H9 (cell line): ENCODE measurements at regions not wholly inside any gene's neighbourhood (a gene's known extent, or its start where the extent isn't known, plus 50 kb on each side); places are given as distances from the start of the nearest gene placed in this dataset.

Experiments used
- DNase-seq: peaks from one replicate; pipeline ENCODE4 v3.0.0-alpha.2; 2017
- H2AFZ ChIP-seq: one replicate; pipeline ENCODE4 v1.6.1; 2013; ENCODE audit warnings: mild to moderate bottlenecking, low read length, control low read depth, moderate library complexity
- H2AK5ac ChIP-seq: 2 replicates; pipeline ENCODE4 v1.6.1; 2013; ENCODE audit warnings: low read length, control low read depth, mixed read lengths; ENCODE audit not compliant: insufficient read length
- H2BK120ac ChIP-seq: one replicate; pipeline ENCODE4 v1.6.1; 2013; ENCODE audit warnings: low read depth, mild to moderate bottlenecking, low read length, control low read depth, inconsistent platforms; ENCODE audit not compliant: poor library complexity, severe bottlenecking
- H2BK12ac ChIP-seq: 2 replicates; pipeline ENCODE4 v1.6.1; 2013; ENCODE audit warnings: low read length, control low read depth, mixed read lengths, low read depth; ENCODE audit not compliant: insufficient read length
- H2BK15ac ChIP-seq: 2 replicates; pipeline ENCODE4 v1.6.1; 2013; ENCODE audit warnings: low read depth, low read length, control low read depth
- H2BK20ac ChIP-seq: one replicate; pipeline ENCODE4 v1.6.1; 2013; ENCODE audit warnings: low read depth, mild to moderate bottlenecking, low read length, control low read depth, inconsistent platforms; ENCODE audit not compliant: poor library complexity, severe bottlenecking
- H2BK5ac ChIP-seq: 2 replicates; pipeline ENCODE4 v1.6.1; 2013; ENCODE audit warnings: low read length, control low read depth, mixed read lengths; ENCODE audit not compliant: insufficient read length
- H3K14ac ChIP-seq: 2 replicates; pipeline ENCODE4 v1.6.1; 2013; ENCODE audit warnings: low read length, control low read depth; ENCODE audit not compliant: insufficient read depth
- H3K18ac ChIP-seq: 2 replicates; pipeline ENCODE4 v1.6.1; 2013; ENCODE audit warnings: low read depth, mild to moderate bottlenecking, mixed read lengths, low read length, control low read depth; ENCODE audit not compliant: insufficient read length
- H3K23ac ChIP-seq: 2 replicates; pipeline ENCODE4 v1.6.1; 2013; ENCODE audit warnings: low read length, control low read depth, mixed read lengths, low read depth; ENCODE audit not compliant: insufficient read length
- H3K23me2 ChIP-seq: 2 replicates; pipeline ENCODE4 v1.6.1; 2013; ENCODE audit warnings: low read depth, mild to moderate bottlenecking, mixed read lengths, low read length, control low read depth; ENCODE audit not compliant: insufficient read length, poor library complexity, severe bottlenecking
- H3K27ac ChIP-seq: 2 replicates; pipeline ENCODE4 v1.5.1; 2013; ENCODE audit warnings: low read length, control low read depth, mixed read lengths, low read depth; ENCODE audit not compliant: insufficient read length
- H3K27me3 ChIP-seq: 2 replicates; pipeline ENCODE4 v1.6.1; 2013; ENCODE audit warnings: low read length, control low read depth, inconsistent platforms; ENCODE audit not compliant: insufficient read depth
- H3K4ac ChIP-seq: 2 replicates; pipeline ENCODE4 v1.6.1; 2013; ENCODE audit warnings: low read depth, mild to moderate bottlenecking, control low read depth, inconsistent platforms, low read length, moderate library complexity
- H3K4me1 ChIP-seq: 2 replicates; pipeline ENCODE4 v1.6.1; 2013; ENCODE audit warnings: low read length, control low read depth, inconsistent platforms; ENCODE audit not compliant: insufficient read depth
- H3K4me2 ChIP-seq: 2 replicates; pipeline ENCODE4 v1.6.1; 2013; ENCODE audit warnings: low read length, control low read depth, mixed read lengths; ENCODE audit not compliant: insufficient read length, insufficient read depth
- H3K56ac ChIP-seq: 2 replicates; pipeline ENCODE4 v1.6.1; 2013; ENCODE audit warnings: low read depth, mild to moderate bottlenecking, mixed read lengths, low read length, control low read depth; ENCODE audit not compliant: insufficient read length
- H3K79me1 ChIP-seq: 2 replicates; pipeline ENCODE4 v1.6.1; 2013; ENCODE audit warnings: low read depth, mild to moderate bottlenecking, moderate library complexity, low read length, control low read depth, inconsistent platforms; ENCODE audit not compliant: insufficient read depth, poor library complexity, severe bottlenecking
- H3K79me2 ChIP-seq: 2 replicates; pipeline ENCODE4 v1.6.1; 2013; ENCODE audit warnings: low read length, control low read depth, inconsistent platforms; ENCODE audit not compliant: insufficient read depth
- H3K9ac ChIP-seq: 2 replicates; pipeline ENCODE4 v1.6.1; 2013; ENCODE audit warnings: low read length, control low read depth, mixed read lengths; ENCODE audit not compliant: insufficient read length; ENCODE audit errors: extremely low read depth
- H3K9me3 ChIP-seq: one replicate; pipeline ENCODE4 v1.6.1; 2013; ENCODE audit warnings: low read depth, low read length, inconsistent platforms; ENCODE audit not compliant: control insufficient read depth
- H3T11ph ChIP-seq: one replicate; pipeline ENCODE4 v1.6.1; 2013; ENCODE audit warnings: mild to moderate bottlenecking, low read length, control low read depth, inconsistent platforms
- H4K20me1 ChIP-seq: one replicate; pipeline ENCODE4 v1.6.1; 2013; ENCODE audit not compliant: control insufficient read depth, insufficient read length, insufficient read depth
- H4K5ac ChIP-seq: 2 replicates; pipeline ENCODE4 v1.6.1; 2013; ENCODE audit warnings: low read depth, mild to moderate bottlenecking, mixed read lengths, low read length, control low read depth; ENCODE audit not compliant: insufficient read length
- H4K8ac ChIP-seq: replicated peaks from 2 replicates; pipeline ENCODE4 v1.6.1; 2013; ENCODE audit warnings: low read length, control low read depth, mixed read lengths, low read depth; ENCODE audit not compliant: insufficient read length
- H4K91ac ChIP-seq: 2 replicates; pipeline ENCODE4 v1.6.1; 2013; ENCODE audit warnings: low read depth, mild to moderate bottlenecking, moderate library complexity, mixed read lengths, low read length, control low read depth; ENCODE audit not compliant: insufficient read length
- H3K27ac Mint-ChIP-seq, 3 experiments: 2 replicates in 2 of 3; 3 replicates in 1 of 3; pipeline ENCODE4 v1.8.0; 2020 to 2021; ENCODE audit warnings: mixed read lengths in 3 of 3, mild to moderate bottlenecking in 1 of 3, moderate library complexity in 1 of 3
- H3K27me3 Mint-ChIP-seq: 2 replicates; pipeline ENCODE4 v1.8.0; 2021; ENCODE audit warnings: low read depth, mild to moderate bottlenecking, moderate library complexity, mixed read lengths
- H3K36me3 Mint-ChIP-seq, 3 experiments: 2 replicates in 2 of 3; 3 replicates in 1 of 3; pipeline ENCODE4 v1.8.0; 2020 to 2021; ENCODE audit warnings: low read depth in 3 of 3, mixed read lengths in 3 of 3; ENCODE audit not compliant: insufficient read depth in 1 of 3
- H3K4me1 Mint-ChIP-seq, 2 experiments: 2 replicates each; pipeline ENCODE4 v1.8.0; 2020; ENCODE audit warnings: mixed read lengths in 2 of 2
- H3K4me3 Mint-ChIP-seq, 2 experiments: 2 replicates in 1 of 2; 3 replicates in 1 of 2; pipeline ENCODE4 v1.8.0; 2020 to 2021; ENCODE audit warnings: mild to moderate bottlenecking in 2 of 2, mixed read lengths in 2 of 2, moderate library complexity in 1 of 2
- H3K9me3 Mint-ChIP-seq, 2 experiments: 2 replicates in 1 of 2; 3 replicates in 1 of 2; pipeline ENCODE4 v1.8.0; 2020; ENCODE audit warnings: mild to moderate bottlenecking in 2 of 2, mixed read lengths in 2 of 2, moderate library complexity in 1 of 2
- CTCF ChIP-seq: fragments of 200-600 bp; sonication (generic); conservative IDR thresholded peaks from 3 replicates; pipeline ENCODE4 v1.8.0; 2021; ENCODE audit warnings: antibody characterized with exemption, mild to moderate bottlenecking
- WGBS: extraction: QIAGEN DNeasy Blood & Tissue Kit; methylation state at CpG from one replicate; pipeline ENCODE4 v1.1.7; 2013; ENCODE audit warnings: missing lambda C conversion rate, low lambda C conversion rate, mixed read lengths; ENCODE audit not compliant: insufficient read length; ENCODE audit errors: extremely low coverage; 5-methylcytosine and 5-hydroxymethylcytosine counted together

- no peaks in the 10 kb centered on the region for H3K4me1 Mint-ChIP-seq
- no peak overlapping the region for H2BK5ac ChIP-seq
- no peak for TF ChIP-seq CTCF
- H3K4me2 ChIP-seq, result no peak overlapping the region
- H3K4me1 ChIP-seq, result no peaks in the 10 kb centered on the region
- no peaks in the 10 kb centered on the region for H3K79me2 ChIP-seq
- H2BK15ac ChIP-seq, result no peak overlapping the region
- H3K14ac ChIP-seq, result no peak overlapping the region
- H4K20me1 ChIP-seq, result no peaks in the 10 kb centered on the region
- no peak overlapping the region for H2AFZ ChIP-seq
- H4K91ac ChIP-seq, result no peak overlapping the region
- H3K9ac ChIP-seq, result no peak overlapping the region
- H3K23me2 ChIP-seq, result no peaks in the 10 kb centered on the region
- no peak for DNase-seq
- H3K4ac ChIP-seq, result no peak overlapping the region
- no peaks in the 10 kb centered on the region for H3K9me3 Mint-ChIP-seq
- H3K56ac ChIP-seq, result no peak overlapping the region
- H2BK20ac ChIP-seq, result no peak overlapping the region
- WGBS, result no CpG with 5 or more reads among the region's 5 CpGs
- H3K23ac ChIP-seq, result no peak overlapping the region
- H3K27me3 ChIP-seq, result no peaks in the 10 kb centered on the region
- no peak overlapping the region for H3K27ac ChIP-seq
- H3K4me3 Mint-ChIP-seq, result no peak overlapping the region
- H2BK12ac ChIP-seq, result no peak overlapping the region
- no peaks in the 10 kb centered on the region for H3K79me1 ChIP-seq
- H3K9me3 ChIP-seq, result no peaks in the 10 kb centered on the region
- no peak overlapping the region for H3T11ph ChIP-seq
- H4K8ac ChIP-seq, result no peak overlapping the region
- no peak overlapping the region for H2BK120ac ChIP-seq
- no peak overlapping the region for H4K5ac ChIP-seq
- H3K27me3 Mint-ChIP-seq, result no peaks in the 10 kb centered on the region
- H3K36me3 Mint-ChIP-seq, result peaks cover 0 to under 1% (median 0%) of the 10 kb centered on the region in 3 experiments; a peak in 2 of 7 replicates
- no peak overlapping the region for H3K18ac ChIP-seq
- no peak overlapping the region for H2AK5ac ChIP-seq
- H3K27ac Mint-ChIP-seq, result no peak overlapping the region
Measured at GRCh38 chr2:117502121-117502520, 312.4 kb upstream of the DDX18 start.
